ENCODE measurements at regions not wholly inside any gene's neighbourhood (a gene's known extent, or its start where the extent isn't known, plus 50 kb on each side); places are given as distances from the start of the nearest gene placed in this dataset.

- TF ChIP-seq, protein P1, sequence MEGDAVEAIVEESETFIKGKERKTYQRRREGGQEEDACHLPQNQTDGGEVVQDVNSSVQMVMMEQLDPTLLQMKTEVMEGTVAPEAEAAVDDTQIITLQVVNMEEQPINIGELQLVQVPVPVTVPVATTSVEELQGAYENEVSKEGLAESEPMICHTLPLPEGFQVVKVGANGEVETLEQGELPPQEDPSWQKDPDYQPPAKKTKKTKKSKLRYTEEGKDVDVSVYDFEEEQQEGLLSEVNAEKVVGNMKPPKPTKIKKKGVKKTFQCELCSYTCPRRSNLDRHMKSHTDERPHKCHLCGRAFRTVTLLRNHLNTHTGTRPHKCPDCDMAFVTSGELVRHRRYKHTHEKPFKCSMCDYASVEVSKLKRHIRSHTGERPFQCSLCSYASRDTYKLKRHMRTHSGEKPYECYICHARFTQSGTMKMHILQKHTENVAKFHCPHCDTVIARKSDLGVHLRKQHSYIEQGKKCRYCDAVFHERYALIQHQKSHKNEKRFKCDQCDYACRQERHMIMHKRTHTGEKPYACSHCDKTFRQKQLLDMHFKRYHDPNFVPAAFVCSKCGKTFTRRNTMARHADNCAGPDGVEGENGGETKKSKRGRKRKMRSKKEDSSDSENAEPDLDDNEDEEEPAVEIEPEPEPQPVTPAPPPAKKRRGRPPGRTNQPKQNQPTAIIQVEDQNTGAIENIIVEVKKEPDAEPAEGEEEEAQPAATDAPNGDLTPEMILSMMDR (conservative IDR thresholded peaks at IDR 0.05 in 1 of 2, IDR thresholded peaks at IDR 0.05 in 1 of 2; ENCODE audit: extremely low read depth in 1 of 2, insufficient read depth in 1 of 2, low read depth in 1 of 2, low read length in 2 of 2) = no peak
- TF ChIP-seq EZH2 (IDR thresholded peaks at IDR 0.05; ENCODE audit: borderline replicate concordance, low read length) = no peak
Measured at GRCh38 chr12:123067654-123068053, 83.2 kb downstream of the PITPNM2 start.
